BJ (cell line): ENCODE measurements at regions not wholly inside any gene's neighbourhood (a gene's known extent, or its start where the extent isn't known, plus 50 kb on each side); places are given as distances from the start of the nearest gene placed in this dataset.

Experiments
- CTCF ChIA-PET: fragments of 350-600 bp; formaldehyde crosslinking; extraction: SDS; loops from one replicate; lab custom pipeline; 2021; ENCODE audit warnings: antibody characterized with exemption, inconsistent platforms; lab: Yijun Ruan, JAX
- POLR2A ChIA-PET: fragments of 300-600 bp; sonication (Branson Sonifier 250); formaldehyde crosslinking; extraction: SDS; loops from one replicate; lab custom pipeline; 2021; ENCODE audit warnings: antibody characterized with exemption; lab: Charles Lee
- DNase-seq: peaks from one replicate; pipeline ENCODE4 v3.0.0-alpha.2; 2011; ENCODE audit warnings: low read depth
- H3K27me3 ChIP-seq: 2 replicates; pipeline ENCODE4 v1.6.0; 2011; ENCODE audit warnings: low read length; ENCODE audit not compliant: control insufficient read depth, insufficient read depth
- H3K36me3 ChIP-seq: 2 replicates; pipeline ENCODE4 v1.5.1; 2011; ENCODE audit warnings: low read length; ENCODE audit not compliant: control insufficient read depth, insufficient read depth
- H3K4me3 ChIP-seq: 2 replicates; pipeline ENCODE4 v1.5.1; 2011; ENCODE audit warnings: low read depth, mild to moderate bottlenecking, control low read depth, low read length
- TF ChIP-seq, protein P1 (sequence below): IDR thresholded peaks from 2 replicates; pipeline ENCODE4 v1.5.1; 2011; ENCODE audit warnings: low read depth, mild to moderate bottlenecking, control low read depth, inconsistent platforms, low read length, moderate library complexity; ENCODE audit not compliant: insufficient read depth

- Histone ChIP-seq H3K27me3 (no peaks in the 10 kb centered on the region), H3K4me3 (no peak overlapping the region), H3K36me3 (no peaks in the 10 kb centered on the region)
- DNase-seq, result no peak
- TF ChIP-seq, protein P1, sequence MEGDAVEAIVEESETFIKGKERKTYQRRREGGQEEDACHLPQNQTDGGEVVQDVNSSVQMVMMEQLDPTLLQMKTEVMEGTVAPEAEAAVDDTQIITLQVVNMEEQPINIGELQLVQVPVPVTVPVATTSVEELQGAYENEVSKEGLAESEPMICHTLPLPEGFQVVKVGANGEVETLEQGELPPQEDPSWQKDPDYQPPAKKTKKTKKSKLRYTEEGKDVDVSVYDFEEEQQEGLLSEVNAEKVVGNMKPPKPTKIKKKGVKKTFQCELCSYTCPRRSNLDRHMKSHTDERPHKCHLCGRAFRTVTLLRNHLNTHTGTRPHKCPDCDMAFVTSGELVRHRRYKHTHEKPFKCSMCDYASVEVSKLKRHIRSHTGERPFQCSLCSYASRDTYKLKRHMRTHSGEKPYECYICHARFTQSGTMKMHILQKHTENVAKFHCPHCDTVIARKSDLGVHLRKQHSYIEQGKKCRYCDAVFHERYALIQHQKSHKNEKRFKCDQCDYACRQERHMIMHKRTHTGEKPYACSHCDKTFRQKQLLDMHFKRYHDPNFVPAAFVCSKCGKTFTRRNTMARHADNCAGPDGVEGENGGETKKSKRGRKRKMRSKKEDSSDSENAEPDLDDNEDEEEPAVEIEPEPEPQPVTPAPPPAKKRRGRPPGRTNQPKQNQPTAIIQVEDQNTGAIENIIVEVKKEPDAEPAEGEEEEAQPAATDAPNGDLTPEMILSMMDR, result no peak
- POLR2A ChIA-PET, result no interaction called here
- CTCF ChIA-PET, result no interaction called here
These were observed 391.8 kb upstream of the MAGEB16 start for GRCh38 chrX:35406386-35406785.

DNA sequence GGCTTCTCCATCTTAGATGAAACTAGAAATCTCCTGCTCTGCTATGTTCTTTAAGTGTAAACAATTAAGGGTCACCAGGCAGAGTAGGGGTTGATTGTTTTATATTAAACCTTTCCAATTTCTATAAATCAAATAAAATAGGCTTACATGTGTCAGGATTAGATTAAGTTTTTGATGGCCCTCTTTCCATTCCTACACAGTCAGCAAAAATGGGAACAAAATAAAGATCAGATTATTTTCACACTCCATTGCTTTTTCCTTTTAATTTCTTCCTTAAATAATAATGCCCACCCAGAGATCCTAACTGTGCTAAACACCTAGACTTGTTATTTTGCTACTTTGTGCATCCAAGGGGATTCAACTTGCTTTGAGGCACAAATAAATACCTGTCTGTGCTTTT, 381.4 kb upstream of the MAGEB16 start:
- POLR2A ChIA-PET, result no interaction called here
- CTCF ChIA-PET, result no interaction called here
- TF ChIP-seq, protein P1, result no peak

GRCh38 chrX:35432056-35432455, 366.1 kb upstream of the MAGEB16 start:
- CTCF ChIA-PET, result no interaction called here
- no peak for DNase-seq
- POLR2A ChIA-PET, result no interaction called here
- TF ChIP-seq, protein P1, result no peak
- Histone ChIP-seq H3K4me3 (no peak overlapping the region), H3K27me3 (no peaks in the 10 kb centered on the region), H3K36me3 (no peaks in the 10 kb centered on the region)

More for the DNA sequence above, 381.4 kb upstream of the MAGEB16 start:
- no peak for DNase-seq
- Histone ChIP-seq H3K36me3 (no peaks in the 10 kb centered on the region), H3K27me3 (no peaks in the 10 kb centered on the region), H3K4me3 (no peak overlapping the region)

DNA sequence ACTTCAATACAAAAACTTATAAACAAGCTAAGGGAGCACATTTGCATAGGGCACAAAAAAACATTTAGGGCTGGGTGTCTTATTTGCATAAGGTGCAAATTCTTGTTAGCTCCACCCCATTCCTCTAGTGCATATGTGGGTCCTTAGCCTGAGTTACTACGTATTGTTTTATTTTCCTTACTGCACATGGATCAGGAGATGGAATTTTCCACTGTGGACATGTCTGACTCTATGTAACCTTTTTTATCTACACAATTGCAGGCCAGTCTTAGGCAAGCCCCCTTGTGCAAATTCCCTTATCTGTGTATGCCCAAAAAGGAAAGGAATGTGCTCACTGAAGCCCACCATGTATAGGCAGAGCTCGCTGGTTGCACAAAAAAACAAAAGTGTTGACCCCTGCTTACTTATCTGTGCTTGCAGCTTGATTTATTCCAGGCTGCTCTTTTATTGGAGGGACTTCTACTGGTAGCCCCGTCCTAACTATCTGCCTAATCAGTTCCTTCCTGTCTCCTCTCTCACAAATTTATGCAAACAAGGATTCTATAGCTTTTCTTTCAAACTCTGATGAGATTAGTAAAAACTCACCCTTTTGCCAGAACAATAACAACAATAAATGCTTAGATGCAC, 359.0 kb upstream of the MAGEB16 start:
- Histone ChIP-seq H3K27me3 (no peaks in the 10 kb centered on the region), H3K36me3 (no peaks in the 10 kb centered on the region), H3K4me3 (no peak overlapping the region)
- POLR2A ChIA-PET, result no interaction called here
- CTCF ChIA-PET, result interaction anchor here (0.8 kb wide), 1 partner anchor 386 kb away, joined by 3 read pairs; no protein-coding TSS in a partner anchor
- TF ChIP-seq, protein P1, result no peak
- no peak for DNase-seq

GRCh38 chrX:35439692-35440091, 358.4 kb upstream of the MAGEB16 start:
- ChIA-PET POLR2A (no interaction called here), CTCF (interaction anchor here (0.8 kb wide), 1 partner anchor 385 kb away, joined by 3 read pairs; no protein-coding TSS in a partner anchor)
- Histone ChIP-seq H3K36me3 (no peaks in the 10 kb centered on the region), H3K27me3 (no peaks in the 10 kb centered on the region), H3K4me3 (no peak overlapping the region)
- TF ChIP-seq, protein P1, result no peak
- DNase-seq, result no peak
